Panc1 (cell line): ENCODE measurements at regions not wholly inside any gene's neighbourhood (a gene's known extent, or its start where the extent isn't known, plus 50 kb on each side); places are given as distances from the start of the nearest gene placed in this dataset.

Experiments used
- ATAC-seq: fragments of 200-7000 bp; cut with Tn5 transposase; 2 replicates; pipeline ENCODE4 v1.9.1; 2020; ENCODE audit warnings: mild to moderate bottlenecking, moderate library complexity
- BruUV-seq: library from RNA; stranded (reverse); fragments of 400-500 nt; replicated peaks from 2 replicates; lab custom pipeline; 2021; lab: Mats Ljungman, UMichigan
- CTCF ChIA-PET: fragments of 300-600 bp; sonication (Branson Sonifier 250); formaldehyde crosslinking; loops from one replicate; lab custom pipeline; 2022; ENCODE audit warnings: antibody characterized with exemption; lab: Charles Lee
- POLR2A ChIA-PET: fragments of 300-600 bp; sonication (Branson Sonifier 250); formaldehyde crosslinking; loops from one replicate; lab custom pipeline; 2022; ENCODE audit warnings: antibody characterized with exemption; lab: Charles Lee
- DNase-seq: peaks from one replicate; pipeline ENCODE4 v3.0.0-alpha.2; 2010; ENCODE audit warnings: low read depth, low spot score
- H3K27ac ChIP-seq: 2 replicates; pipeline ENCODE4 v1.5.1; 2011; ENCODE audit warnings: mild to moderate bottlenecking, low read length, inconsistent platforms
- H3K27me3 ChIP-seq: fragments of 200-500 bp; sonication (Bioruptor generic); 2 replicates; pipeline ENCODE4 v1.6.0; 2014; ENCODE audit warnings: low read length, inconsistent platforms; ENCODE audit not compliant: control insufficient read depth, insufficient read depth
- H3K36me3 ChIP-seq: fragments of 200-500 bp; sonication (Bioruptor generic); 2 replicates; pipeline ENCODE4 v1.5.1; 2014; ENCODE audit warnings: inconsistent platforms, mild to moderate bottlenecking, low read length, moderate library complexity; ENCODE audit not compliant: control insufficient read depth, insufficient read depth
- H3K4me1 ChIP-seq: 2 replicates; pipeline ENCODE4 v1.5.1; 2011; ENCODE audit warnings: inconsistent platforms, mild to moderate bottlenecking, low read length, moderate library complexity; ENCODE audit not compliant: control insufficient read depth, insufficient read depth
- H3K4me3 ChIP-seq, 2 experiments: 2 replicates each; pipeline ENCODE4 v1.5.1; 2011 to 2012; ENCODE audit warnings: low read depth in 2 of 2, low read length in 2 of 2, mild to moderate bottlenecking in 2 of 2, inconsistent platforms in 1 of 2, moderate library complexity in 1 of 2
- H3K9me3 ChIP-seq: fragments of 200-500 bp; sonication (Bioruptor generic); 2 replicates; pipeline ENCODE4 v1.5.1; 2014; ENCODE audit warnings: low read depth, mild to moderate bottlenecking, inconsistent platforms, low read length, moderate library complexity; ENCODE audit not compliant: control insufficient read depth, insufficient read depth
- POLR2AphosphoS5 ChIP-seq: IDR thresholded peaks from 2 replicates; pipeline ENCODE4 v1.6.1; 2012; ENCODE audit warnings: mild to moderate bottlenecking, low read depth, low read length, moderate library complexity
- SIN3A ChIP-seq: IDR thresholded peaks from 2 replicates; pipeline ENCODE4 v1.6.1; 2012; ENCODE audit warnings: low read depth, mild to moderate bottlenecking, low read length, moderate library complexity, borderline replicate concordance; ENCODE audit not compliant: insufficient read depth
- TCF7L2 ChIP-seq: IDR thresholded peaks from 2 replicates; pipeline ENCODE4 v1.6.1; 2011; ENCODE audit warnings: mild to moderate bottlenecking, low read depth, low read length, inconsistent platforms
- in situ Hi-C: cut with HindIII; loops from 2 replicates; pipeline ENCODE4 v1.10.0; 2016; ENCODE audit warnings: low sequenced_read_pairs, low pct_unique_long_range_greater_than_20kb
- intact Hi-C: fragments of 100-400 bp; cut with micrococcal nuclease; formaldehyde crosslinking; loops from one replicate; pipeline ENCODE4 v1.10.0; 2022; ENCODE audit not compliant: unreplicated experiment
- TF ChIP-seq, protein P1 (sequence below), 2 experiments: IDR thresholded peaks; 2 replicates each; pipeline ENCODE4 v1.6.1; 2011 to 2012; ENCODE audit warnings: low read depth in 2 of 2, control low read depth in 1 of 2, low read length in 1 of 2, mild to moderate bottlenecking in 1 of 2, moderate library complexity in 1 of 2; ENCODE audit not compliant: insufficient read depth in 1 of 2
- TF ChIP-seq, protein P2 (sequence below): fragments of 450-650 bp; IDR thresholded peaks from 2 replicates; pipeline ENCODE4 v1.5.1; 2017; ENCODE audit warnings: mild to moderate bottlenecking

DNA sequence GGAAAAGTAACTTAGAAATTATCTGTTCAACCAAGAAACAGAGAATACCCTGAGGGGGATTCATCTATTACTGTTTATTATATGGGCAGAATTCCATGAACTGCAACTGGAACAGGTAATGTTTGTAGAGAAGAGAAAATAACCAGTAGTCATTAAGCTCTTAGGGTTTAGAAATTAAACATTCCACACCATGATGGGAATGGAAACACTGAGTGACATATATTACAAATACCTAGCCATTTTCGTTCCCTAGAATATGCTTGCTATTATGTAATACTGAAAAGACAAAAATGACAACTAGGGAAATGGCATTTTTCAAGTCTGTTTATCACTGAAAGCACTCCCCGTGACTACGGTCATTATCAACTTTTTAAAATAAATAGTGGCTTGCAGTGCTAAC is 1007.4 kb downstream of the GATA3 start:
- intact Hi-C loops (no loop called here), in situ Hi-C loops (no loop called here)
- Histone ChIP-seq H3K36me3 (no peaks in the 10 kb centered on the region), H3K9me3 (no peaks in the 10 kb centered on the region), H3K27ac (no peak overlapping the region), H3K4me3 (no peak overlapping the region), H3K4me1 (no peaks in the 10 kb centered on the region), H3K27me3 (no peaks in the 10 kb centered on the region)
- no peak for DNase-seq
- POLR2A ChIA-PET = no interaction called here
- BruUV-seq = no TSS peak
- no peak for ATAC-seq
- CTCF ChIA-PET = no interaction called here
- no peak for TF ChIP-seq SIN3A
- TF ChIP-seq TCF7L2 = no peak
- TF ChIP-seq, protein P1, sequence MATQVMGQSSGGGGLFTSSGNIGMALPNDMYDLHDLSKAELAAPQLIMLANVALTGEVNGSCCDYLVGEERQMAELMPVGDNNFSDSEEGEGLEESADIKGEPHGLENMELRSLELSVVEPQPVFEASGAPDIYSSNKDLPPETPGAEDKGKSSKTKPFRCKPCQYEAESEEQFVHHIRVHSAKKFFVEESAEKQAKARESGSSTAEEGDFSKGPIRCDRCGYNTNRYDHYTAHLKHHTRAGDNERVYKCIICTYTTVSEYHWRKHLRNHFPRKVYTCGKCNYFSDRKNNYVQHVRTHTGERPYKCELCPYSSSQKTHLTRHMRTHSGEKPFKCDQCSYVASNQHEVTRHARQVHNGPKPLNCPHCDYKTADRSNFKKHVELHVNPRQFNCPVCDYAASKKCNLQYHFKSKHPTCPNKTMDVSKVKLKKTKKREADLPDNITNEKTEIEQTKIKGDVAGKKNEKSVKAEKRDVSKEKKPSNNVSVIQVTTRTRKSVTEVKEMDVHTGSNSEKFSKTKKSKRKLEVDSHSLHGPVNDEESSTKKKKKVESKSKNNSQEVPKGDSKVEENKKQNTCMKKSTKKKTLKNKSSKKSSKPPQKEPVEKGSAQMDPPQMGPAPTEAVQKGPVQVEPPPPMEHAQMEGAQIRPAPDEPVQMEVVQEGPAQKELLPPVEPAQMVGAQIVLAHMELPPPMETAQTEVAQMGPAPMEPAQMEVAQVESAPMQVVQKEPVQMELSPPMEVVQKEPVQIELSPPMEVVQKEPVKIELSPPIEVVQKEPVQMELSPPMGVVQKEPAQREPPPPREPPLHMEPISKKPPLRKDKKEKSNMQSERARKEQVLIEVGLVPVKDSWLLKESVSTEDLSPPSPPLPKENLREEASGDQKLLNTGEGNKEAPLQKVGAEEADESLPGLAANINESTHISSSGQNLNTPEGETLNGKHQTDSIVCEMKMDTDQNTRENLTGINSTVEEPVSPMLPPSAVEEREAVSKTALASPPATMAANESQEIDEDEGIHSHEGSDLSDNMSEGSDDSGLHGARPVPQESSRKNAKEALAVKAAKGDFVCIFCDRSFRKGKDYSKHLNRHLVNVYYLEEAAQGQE (IDR thresholded peaks at IDR 0.05; ENCODE audit: insufficient read depth in 1 of 2, low read depth in 2 of 2, low read length in 1 of 2) = no peak
- no peak for TF ChIP-seq POLR2AphosphoS5
- TF ChIP-seq, protein P2, sequence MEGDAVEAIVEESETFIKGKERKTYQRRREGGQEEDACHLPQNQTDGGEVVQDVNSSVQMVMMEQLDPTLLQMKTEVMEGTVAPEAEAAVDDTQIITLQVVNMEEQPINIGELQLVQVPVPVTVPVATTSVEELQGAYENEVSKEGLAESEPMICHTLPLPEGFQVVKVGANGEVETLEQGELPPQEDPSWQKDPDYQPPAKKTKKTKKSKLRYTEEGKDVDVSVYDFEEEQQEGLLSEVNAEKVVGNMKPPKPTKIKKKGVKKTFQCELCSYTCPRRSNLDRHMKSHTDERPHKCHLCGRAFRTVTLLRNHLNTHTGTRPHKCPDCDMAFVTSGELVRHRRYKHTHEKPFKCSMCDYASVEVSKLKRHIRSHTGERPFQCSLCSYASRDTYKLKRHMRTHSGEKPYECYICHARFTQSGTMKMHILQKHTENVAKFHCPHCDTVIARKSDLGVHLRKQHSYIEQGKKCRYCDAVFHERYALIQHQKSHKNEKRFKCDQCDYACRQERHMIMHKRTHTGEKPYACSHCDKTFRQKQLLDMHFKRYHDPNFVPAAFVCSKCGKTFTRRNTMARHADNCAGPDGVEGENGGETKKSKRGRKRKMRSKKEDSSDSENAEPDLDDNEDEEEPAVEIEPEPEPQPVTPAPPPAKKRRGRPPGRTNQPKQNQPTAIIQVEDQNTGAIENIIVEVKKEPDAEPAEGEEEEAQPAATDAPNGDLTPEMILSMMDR = no peak

DNA sequence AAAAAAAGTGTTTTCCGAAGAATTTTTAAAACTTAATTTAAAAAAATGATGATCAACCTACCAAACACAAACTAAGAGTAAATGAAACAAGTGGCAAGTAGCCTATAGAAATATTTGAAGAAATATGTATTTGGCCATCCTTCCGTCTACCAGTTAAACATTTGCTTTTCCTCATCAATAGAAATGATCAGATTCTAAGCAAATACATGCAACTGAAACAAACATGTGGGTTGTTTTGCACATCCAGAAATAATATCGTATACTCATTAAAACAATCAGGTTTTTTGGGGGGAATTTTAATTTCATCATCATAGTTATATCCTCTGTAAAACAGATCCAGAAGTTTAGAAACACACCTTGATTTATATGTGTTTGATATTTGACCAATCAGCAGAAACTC is 1011.7 kb downstream of the GATA3 start:
- TF ChIP-seq, protein P1 (IDR thresholded peaks at IDR 0.05; ENCODE audit: insufficient read depth in 1 of 2, low read depth in 2 of 2, low read length in 1 of 2) = no peak
- no peak for TF ChIP-seq SIN3A
- no peak for TF ChIP-seq TCF7L2
- TF ChIP-seq POLR2AphosphoS5 = no peak
- TF ChIP-seq, protein P2 = no peak
- in situ Hi-C loops = no loop called here
- intact Hi-C loops = no loop called here
- Histone ChIP-seq H3K36me3 (no peaks in the 10 kb centered on the region), H3K27me3 (no peaks in the 10 kb centered on the region), H3K27ac (no peak overlapping the region), H3K4me1 (no peaks in the 10 kb centered on the region), H3K4me3 (no peak overlapping the region), H3K9me3 (no peaks in the 10 kb centered on the region)
- CTCF ChIA-PET = no interaction called here
- POLR2A ChIA-PET = no interaction called here
- ATAC-seq (no peak), DNase-seq (no peak)
- no TSS peak for BruUV-seq
